ENCODE measurements at regions not wholly inside any gene's neighbourhood (a gene's known extent, or its start where the extent isn't known, plus 50 kb on each side); places are given as distances from the start of the nearest gene placed in this dataset.

GRCh38 chrX:39519030-39519488 lies 578.7 kb downstream of the BCOR start:
- DNase-seq = no peak

GRCh38 chrX:39519566-39520301 lies 578.0 kb downstream of the BCOR start:
- DNase-seq = no peak

GRCh38 chrX:39525758-39526157 lies 572.0 kb downstream of the BCOR start:
- DNase-seq = no peak

GRCh38 chrX:39527025-39527424 lies 570.7 kb downstream of the BCOR start:
- DNase-seq = no peak

- DNase-seq = no peak
Observed at GRCh38 chrX:39528161-39528916, 569.4 kb downstream of the BCOR start.

GRCh38 chrX:39532761-39533160 lies 565.0 kb downstream of the BCOR start:
- no peak for DNase-seq

- DNase-seq = no peak
Observed at GRCh38 chrX:39534949-39535348, 562.8 kb downstream of the BCOR start.

- DNase-seq = no peak
Observed at GRCh38 chrX:39536211-39536610, 561.5 kb downstream of the BCOR start.

GRCh38 chrX:39541881-39542280 lies 555.9 kb downstream of the BCOR start:
- no peak for DNase-seq

GRCh38 chrX:39542316-39542715 lies 555.4 kb downstream of the BCOR start:
- DNase-seq = no peak

- peak; percentile 23 for DNase-seq
Observed at GRCh38 chrX:39550795-39551361, 546.9 kb downstream of the BCOR start.

- no peak for DNase-seq
Observed at GRCh38 chrX:39551762-39552161, 546.0 kb downstream of the BCOR start.

- DNase-seq = no peak
Observed at GRCh38 chrX:39555431-39555830, 542.3 kb downstream of the BCOR start.

- no peak for DNase-seq
Observed at GRCh38 chrX:39556056-39556455, 541.7 kb downstream of the BCOR start.

GRCh38 chrX:39559229-39559628 lies 538.5 kb downstream of the BCOR start:
- DNase-seq = no peak

GRCh38 chrX:39560271-39560670 lies 537.5 kb downstream of the BCOR start:
- DNase-seq = no peak

- DNase-seq = no peak
Observed at GRCh38 chrX:39563178-39563577, 534.6 kb downstream of the BCOR start.

GRCh38 chrX:39564751-39565150 lies 533.0 kb downstream of the BCOR start:
- no peak for DNase-seq

- no peak for DNase-seq
Observed at GRCh38 chrX:39574178-39574577, 523.6 kb downstream of the BCOR start.

GRCh38 chrX:39576041-39576872 lies 521.5 kb downstream of the BCOR start:
- no peak for DNase-seq

- no peak for DNase-seq
Observed at GRCh38 chrX:39577206-39577984, 520.4 kb downstream of the BCOR start.
